MCF 10A (cell line): ENCODE measurements at regions not wholly inside any gene's neighbourhood (a gene's known extent, or its start where the extent isn't known, plus 50 kb on each side); places are given as distances from the start of the nearest gene placed in this dataset.

ENCODE experiments used
- BruUV-seq: library from RNA; stranded (reverse); fragments of 400-500 nt; replicated peaks from 2 replicates; lab custom pipeline; 2021; lab: Mats Ljungman, UMichigan
- CTCF ChIA-PET: fragments of 300-600 bp; sonication (Branson Sonifier 250); formaldehyde crosslinking; extraction: SDS; loops from one replicate; lab custom pipeline; 2021; ENCODE audit warnings: antibody characterized with exemption, inconsistent platforms; lab: Yijun Ruan, JAX
- POLR2A ChIA-PET: fragments of 300-600, 350-650 bp; sonication (Branson Sonifier 250); formaldehyde crosslinking; extraction: SDS; loops from one replicate; lab custom pipeline; 2020; ENCODE audit warnings: antibody characterized with exemption, inconsistent platforms; lab: Yijun Ruan, JAX
- DNase-seq: peaks from one replicate; pipeline ENCODE4 v3.0.0-alpha.2; 2018; ENCODE audit not compliant: unreplicated experiment
- H3K27ac Mint-ChIP-seq: one replicate; pipeline ENCODE4 v1.8.0; 2022; ENCODE audit warnings: mild to moderate bottlenecking, low read depth, mixed read lengths; ENCODE audit not compliant: unreplicated experiment
- H3K27me3 Mint-ChIP-seq: one replicate; pipeline ENCODE4 v1.8.0; 2022; ENCODE audit warnings: mixed read lengths; ENCODE audit not compliant: insufficient read depth, unreplicated experiment
- H3K36me3 Mint-ChIP-seq: one replicate; pipeline ENCODE4 v1.8.0; 2022; ENCODE audit warnings: mild to moderate bottlenecking, moderate library complexity, mixed read lengths; ENCODE audit not compliant: insufficient read depth, unreplicated experiment
- H3K4me1 Mint-ChIP-seq: one replicate; pipeline ENCODE4 v1.8.0; 2022; ENCODE audit warnings: mixed read lengths; ENCODE audit not compliant: insufficient read depth, unreplicated experiment
- H3K4me3 Mint-ChIP-seq: one replicate; pipeline ENCODE4 v1.8.0; 2022; ENCODE audit warnings: mild to moderate bottlenecking, moderate library complexity, mixed read lengths; ENCODE audit not compliant: unreplicated experiment
- H3K9me3 Mint-ChIP-seq: one replicate; pipeline ENCODE4 v1.8.0; 2022; ENCODE audit warnings: mixed read lengths; ENCODE audit not compliant: unreplicated experiment
- intact Hi-C: fragments of 100-400 bp; cut with micrococcal nuclease; formaldehyde crosslinking; loops from 2 replicates; pipeline ENCODE4 v1.14.1; 2022
- TF ChIP-seq, protein P1 (sequence below): fragments of 200-600 bp; IDR thresholded peaks from one replicate; pipeline ENCODE4 v1.8.0; 2022; ENCODE audit warnings: antibody characterized with exemption, mild to moderate bottlenecking; ENCODE audit not compliant: unreplicated experiment

DNA sequence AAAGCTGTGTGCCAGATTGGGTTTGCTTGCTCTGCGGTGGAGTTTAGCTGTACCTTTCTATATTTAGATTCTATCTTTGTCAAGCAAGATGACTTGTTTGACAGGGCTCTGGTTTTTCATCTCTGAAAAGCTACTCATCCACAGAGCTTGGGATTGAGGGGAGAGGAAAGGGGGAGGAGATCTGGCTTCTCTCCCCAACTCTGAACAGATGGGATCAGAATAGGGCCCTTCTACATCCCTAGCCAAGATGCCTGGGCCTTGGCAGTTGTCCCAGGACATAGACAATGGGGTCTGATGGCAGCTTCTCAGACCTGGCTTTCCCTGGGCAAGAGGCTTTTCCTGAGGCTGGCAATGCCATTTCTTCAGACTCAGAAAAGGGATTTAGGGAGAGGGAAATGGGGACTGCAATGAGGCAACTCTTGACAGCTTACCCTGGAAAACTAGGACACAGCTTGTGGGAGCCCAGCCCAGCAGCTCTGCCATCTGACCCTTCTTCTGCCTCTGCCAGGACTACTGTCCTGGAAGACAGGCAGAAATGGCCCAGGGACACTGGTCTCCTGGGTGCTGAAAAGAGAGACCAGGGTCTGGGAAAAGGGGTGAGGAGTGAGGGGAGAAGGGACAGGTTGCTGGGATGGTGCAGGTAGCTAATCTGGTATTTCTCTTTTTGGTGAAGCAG, 50.2 kb upstream of the ASTN2 start:
- no peaks in the 10 kb centered on the region for H3K4me1 Mint-ChIP-seq
- no TSS peak for BruUV-seq
- H3K9me3 Mint-ChIP-seq = no peaks in the 10 kb centered on the region
- no peaks in the 10 kb centered on the region for H3K36me3 Mint-ChIP-seq
- TF ChIP-seq, protein P1, sequence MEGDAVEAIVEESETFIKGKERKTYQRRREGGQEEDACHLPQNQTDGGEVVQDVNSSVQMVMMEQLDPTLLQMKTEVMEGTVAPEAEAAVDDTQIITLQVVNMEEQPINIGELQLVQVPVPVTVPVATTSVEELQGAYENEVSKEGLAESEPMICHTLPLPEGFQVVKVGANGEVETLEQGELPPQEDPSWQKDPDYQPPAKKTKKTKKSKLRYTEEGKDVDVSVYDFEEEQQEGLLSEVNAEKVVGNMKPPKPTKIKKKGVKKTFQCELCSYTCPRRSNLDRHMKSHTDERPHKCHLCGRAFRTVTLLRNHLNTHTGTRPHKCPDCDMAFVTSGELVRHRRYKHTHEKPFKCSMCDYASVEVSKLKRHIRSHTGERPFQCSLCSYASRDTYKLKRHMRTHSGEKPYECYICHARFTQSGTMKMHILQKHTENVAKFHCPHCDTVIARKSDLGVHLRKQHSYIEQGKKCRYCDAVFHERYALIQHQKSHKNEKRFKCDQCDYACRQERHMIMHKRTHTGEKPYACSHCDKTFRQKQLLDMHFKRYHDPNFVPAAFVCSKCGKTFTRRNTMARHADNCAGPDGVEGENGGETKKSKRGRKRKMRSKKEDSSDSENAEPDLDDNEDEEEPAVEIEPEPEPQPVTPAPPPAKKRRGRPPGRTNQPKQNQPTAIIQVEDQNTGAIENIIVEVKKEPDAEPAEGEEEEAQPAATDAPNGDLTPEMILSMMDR = no peak
- ChIA-PET POLR2A (no interaction called here), CTCF (no interaction called here)
- intact Hi-C loops = no loop called here
- no peak overlapping the region for H3K4me3 Mint-ChIP-seq
- H3K27ac Mint-ChIP-seq = no peak overlapping the region
- H3K27me3 Mint-ChIP-seq = no peaks in the 10 kb centered on the region
- DNase-seq = no peak
